GM10266 (cell line): ENCODE measurements at regions not wholly inside any gene's neighbourhood (a gene's known extent, or its start where the extent isn't known, plus 50 kb on each side); places are given as distances from the start of the nearest gene placed in this dataset.

Experiments
- DNase-seq: peaks from one replicate; pipeline ENCODE4 v3.0.0; 2012; ENCODE audit errors: extremely low spot score
- TF ChIP-seq, protein P1 (sequence below): IDR thresholded peaks from 2 replicates; pipeline ENCODE4 v1.5.1; 2012; ENCODE audit warnings: mild to moderate bottlenecking, low read depth; ENCODE audit not compliant: control insufficient read depth, insufficient read depth; ENCODE audit errors: missing control alignments

- DNase-seq, result no peak
- TF ChIP-seq, protein P1, sequence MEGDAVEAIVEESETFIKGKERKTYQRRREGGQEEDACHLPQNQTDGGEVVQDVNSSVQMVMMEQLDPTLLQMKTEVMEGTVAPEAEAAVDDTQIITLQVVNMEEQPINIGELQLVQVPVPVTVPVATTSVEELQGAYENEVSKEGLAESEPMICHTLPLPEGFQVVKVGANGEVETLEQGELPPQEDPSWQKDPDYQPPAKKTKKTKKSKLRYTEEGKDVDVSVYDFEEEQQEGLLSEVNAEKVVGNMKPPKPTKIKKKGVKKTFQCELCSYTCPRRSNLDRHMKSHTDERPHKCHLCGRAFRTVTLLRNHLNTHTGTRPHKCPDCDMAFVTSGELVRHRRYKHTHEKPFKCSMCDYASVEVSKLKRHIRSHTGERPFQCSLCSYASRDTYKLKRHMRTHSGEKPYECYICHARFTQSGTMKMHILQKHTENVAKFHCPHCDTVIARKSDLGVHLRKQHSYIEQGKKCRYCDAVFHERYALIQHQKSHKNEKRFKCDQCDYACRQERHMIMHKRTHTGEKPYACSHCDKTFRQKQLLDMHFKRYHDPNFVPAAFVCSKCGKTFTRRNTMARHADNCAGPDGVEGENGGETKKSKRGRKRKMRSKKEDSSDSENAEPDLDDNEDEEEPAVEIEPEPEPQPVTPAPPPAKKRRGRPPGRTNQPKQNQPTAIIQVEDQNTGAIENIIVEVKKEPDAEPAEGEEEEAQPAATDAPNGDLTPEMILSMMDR, result no peak
Measured at GRCh38 chr4:23392860-23393458, 496.9 kb downstream of the PPARGC1A start.

- no peak for DNase-seq
- TF ChIP-seq, protein P1, result no peak
Measured at GRCh38 chr4:23390246-23390645, 499.6 kb downstream of the PPARGC1A start.

DNA sequence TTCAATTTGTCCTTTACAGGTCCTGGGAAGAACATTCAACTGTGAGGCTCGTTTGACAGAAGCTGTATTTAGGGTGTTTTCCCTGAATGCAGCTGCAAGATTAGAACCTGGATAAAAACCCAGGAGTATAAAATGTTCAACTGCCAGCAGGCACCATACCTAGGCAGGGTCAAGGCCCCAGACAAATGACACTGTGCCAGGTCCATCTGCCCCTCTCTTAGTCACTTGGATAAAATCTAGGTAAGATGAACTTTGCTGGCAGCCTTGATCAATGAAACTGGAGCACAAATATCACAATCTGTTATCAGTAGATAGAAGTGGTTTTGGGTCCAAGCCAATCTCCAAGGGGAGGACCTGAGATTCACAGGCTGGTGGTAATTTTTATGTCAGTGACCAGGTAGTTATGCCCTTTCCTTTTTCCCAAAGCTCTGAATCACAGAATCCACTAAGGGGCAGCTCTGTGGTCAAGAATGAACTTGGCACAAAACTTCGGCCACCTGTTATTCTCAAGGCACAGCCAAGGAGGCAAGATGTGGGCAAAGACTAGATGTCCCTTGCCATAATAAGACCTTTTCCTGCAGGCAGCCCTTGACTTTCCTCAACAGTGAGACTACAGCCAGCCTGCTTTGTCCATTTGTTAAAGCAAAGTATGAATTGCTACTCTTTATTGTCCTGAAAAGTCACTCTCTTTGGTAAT is 501.0 kb downstream of the PPARGC1A start:
- DNase-seq, result no peak
- TF ChIP-seq, protein P1, result no peak

DNA sequence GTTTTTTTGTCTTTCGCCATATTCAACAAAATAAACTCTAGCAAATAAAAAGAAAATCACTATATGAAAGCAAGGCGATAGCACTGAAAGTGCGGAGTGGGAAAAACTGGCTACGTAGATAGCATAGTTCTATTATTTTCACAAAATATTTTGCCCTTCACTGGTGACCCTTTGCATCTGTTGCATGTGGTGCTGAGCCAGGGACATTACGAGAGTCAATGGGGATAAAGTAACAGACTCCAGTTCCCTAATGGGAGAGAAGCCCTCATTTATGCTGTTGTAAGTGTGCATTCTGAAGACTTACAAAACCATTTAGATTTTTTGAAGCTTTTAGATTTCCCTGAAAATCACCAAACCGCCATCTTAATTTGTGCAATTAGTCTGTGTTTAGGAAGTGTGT is 501.6 kb downstream of the PPARGC1A start:
- TF ChIP-seq, protein P1, result no peak
- no peak for DNase-seq

DNA sequence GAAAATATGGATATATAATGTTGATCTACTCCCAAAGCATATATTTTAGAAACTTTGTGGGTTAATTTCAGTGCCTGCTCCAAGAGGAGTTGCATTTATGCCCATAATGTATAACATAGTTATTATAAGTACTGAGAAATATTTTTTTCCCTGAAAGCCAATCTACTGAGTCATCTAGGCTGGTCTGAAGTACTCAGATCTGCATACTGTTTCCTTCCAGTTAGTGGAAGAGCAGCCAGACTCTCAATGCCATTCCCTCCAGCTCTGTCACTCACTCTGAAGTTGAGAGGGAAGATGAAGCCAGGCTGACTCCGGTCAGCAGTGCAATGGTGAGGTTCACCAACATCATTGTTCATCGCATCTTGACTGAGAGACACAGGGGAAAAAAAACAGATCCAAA is 505.1 kb downstream of the PPARGC1A start:
- DNase-seq, result no peak
- TF ChIP-seq, protein P1, result no peak

- no peak for DNase-seq
- TF ChIP-seq, protein P1, result no peak
Measured at GRCh38 chr4:23382879-23383278, 507.0 kb downstream of the PPARGC1A start.

- no peak for DNase-seq
- TF ChIP-seq, protein P1, result no peak
Measured at GRCh38 chr4:23374259-23374658, 515.6 kb downstream of the PPARGC1A start.
